DMS 273 treated with DMSO at 0.1 percent for 48 hours (cell line): ENCODE measurements at regions not wholly inside any gene's neighbourhood (a gene's known extent, or its start where the extent isn't known, plus 50 kb on each side); places are given as distances from the start of the nearest gene placed in this dataset.
"Not testable (repeated sequence)": the region's sequence is repeated elsewhere in the genome, so short reads cannot be mapped to it uniquely, and the experiment has no call there.

ENCODE experiments used
- DNase-seq: peaks from one replicate; lab custom pipeline; 2025; lab: John Stamatoyannopoulos, UW

DNA sequence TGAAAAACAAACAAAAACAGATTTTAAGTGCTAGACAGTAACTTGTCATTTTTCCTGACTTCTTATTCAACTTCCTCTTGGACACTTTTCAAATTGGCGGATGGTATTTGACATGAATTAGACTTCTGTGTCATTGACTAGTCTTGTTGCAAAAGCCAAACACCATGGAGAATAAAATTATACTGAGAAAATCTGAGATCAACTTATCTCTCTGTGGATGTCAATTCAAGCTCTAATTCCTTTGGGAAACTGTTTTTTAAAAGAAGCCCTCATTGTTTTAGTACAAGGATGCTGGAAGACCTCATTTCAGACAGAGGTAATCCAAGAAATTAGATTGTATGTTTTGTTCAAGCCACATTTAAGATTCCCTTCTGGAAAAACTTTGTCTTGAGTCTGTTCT is 831.0 kb downstream of the SEMA5A start:
- DNase-seq: no peak

DNA sequence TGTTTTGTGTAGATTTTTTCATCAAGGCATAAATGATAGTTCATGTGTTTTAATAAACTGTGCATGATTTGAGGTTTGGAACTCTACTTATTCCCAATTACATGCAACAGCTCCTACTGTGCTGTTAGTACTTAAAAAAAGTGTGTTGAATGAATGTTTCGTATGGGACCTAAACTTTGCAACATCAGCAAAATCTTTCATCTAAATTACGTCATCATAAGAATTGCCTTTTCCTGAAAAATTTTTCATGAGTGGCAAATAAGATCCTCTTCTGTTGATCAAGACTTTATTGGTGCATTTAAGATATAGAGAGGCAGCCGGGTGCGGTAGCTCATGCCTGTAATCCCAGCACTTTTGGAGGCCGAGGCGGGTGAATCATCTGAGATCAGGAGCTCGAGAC is 826.1 kb downstream of the SEMA5A start:
- no peak for DNase-seq

DNA sequence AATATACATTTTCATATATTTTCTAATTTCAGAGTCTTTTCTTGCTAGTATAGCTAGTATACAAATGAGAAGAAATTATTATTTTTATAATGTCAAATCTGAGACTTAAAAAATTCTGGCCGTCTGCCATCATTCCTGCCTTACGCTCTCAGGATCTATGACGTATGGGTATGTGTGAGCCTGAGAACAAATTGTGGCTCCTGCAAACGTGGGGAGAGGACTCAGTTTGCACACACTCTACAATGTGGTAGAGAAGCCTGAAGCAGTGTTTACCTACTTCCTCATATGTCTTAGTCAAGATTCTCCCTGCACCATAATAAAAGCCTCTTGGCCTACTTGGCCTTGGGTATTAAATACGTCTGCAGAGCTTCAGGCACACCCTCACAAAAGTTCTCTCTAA is 825.4 kb downstream of the SEMA5A start:
- no peak for DNase-seq

DNA sequence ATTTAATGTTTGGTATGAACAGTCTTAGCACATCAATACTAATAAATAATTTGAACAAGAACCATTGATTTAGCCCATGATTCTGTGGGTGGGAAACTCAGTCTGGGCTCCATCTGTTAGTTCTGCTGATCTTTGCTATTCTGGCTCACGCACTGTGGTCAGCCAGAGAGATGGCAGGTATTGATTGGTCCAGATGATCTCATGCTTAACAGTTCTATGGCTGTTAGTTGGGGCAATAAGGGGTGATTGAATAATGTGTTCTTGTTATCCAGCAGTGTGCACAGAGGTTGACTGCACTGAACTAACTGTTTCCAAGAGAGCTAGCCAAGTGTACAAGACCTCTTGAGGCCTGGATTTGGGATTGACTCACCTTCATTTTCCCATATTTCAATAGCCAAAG is 824.3 kb downstream of the SEMA5A start:
- no peak for DNase-seq

DNA sequence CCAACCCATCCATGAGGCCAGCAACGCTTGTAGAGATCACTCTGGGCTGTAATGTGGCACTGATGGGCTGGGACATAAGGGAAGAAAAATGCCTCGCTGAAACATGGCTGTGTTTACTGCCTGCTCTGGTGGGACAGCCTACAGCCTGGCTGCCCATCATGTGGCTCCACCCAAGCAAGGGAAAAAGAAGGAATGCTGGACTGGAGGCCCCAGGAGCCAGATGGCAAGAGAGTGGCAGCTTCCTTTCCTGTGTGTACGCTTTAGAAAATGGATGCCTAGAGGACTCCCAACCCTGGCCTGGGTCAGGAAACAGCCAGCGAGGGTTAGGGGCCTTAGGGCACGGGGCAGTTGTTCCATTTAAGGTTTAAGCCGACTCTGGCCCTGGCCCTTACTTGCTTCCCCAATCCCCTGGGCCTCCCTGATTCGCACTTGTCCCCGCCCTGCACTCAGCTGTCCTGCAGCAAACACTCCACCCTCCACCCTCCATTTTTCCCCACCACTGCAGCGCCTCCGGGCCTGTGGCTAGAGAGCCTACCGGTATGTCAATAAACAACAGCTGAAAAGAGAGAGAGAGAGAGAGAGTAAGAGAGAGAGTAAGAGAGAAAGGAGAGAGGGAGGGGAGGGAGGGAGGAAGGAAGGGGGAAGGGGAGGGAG is 819.4 kb downstream of the SEMA5A start:
- DNase-seq: no peak

DNA sequence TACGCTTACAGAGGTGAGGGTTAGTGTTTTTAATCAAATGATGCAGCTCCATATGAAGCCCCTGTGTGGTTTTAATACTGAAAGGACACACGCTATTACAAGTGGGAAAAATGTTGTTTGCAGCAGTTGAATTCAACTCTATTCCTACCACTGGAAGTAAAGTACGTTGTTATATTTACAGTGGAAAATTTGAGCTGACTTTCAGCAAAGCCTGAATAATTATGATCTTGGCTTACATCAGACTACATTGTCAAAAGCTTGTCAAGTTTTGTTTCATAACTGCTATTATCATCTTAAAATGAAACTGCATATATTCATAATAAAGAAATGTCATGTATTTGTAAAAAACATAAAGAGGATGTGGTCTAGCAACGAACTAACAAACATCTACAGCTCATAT is 818.5 kb downstream of the SEMA5A start:
- DNase-seq: no peak

DNA sequence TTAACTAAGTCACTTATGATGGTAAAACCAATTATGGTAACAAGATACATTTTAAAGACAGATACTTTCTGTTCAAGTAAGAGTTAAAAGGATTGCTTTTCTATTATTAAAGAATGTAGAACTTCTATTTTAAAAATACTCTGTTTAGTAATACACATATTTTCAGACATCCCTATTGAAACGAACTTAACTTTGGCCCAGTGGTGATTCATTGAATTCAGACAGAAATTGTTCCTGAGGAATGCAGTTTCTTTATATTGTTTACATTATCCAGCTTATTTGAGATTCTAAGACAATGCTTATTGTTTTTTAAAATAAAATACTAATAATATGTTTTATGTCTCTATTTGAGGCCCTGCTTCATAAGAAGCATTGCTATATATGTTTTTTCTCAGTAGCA is 816.4 kb downstream of the SEMA5A start:
- DNase-seq: no peak

DNA sequence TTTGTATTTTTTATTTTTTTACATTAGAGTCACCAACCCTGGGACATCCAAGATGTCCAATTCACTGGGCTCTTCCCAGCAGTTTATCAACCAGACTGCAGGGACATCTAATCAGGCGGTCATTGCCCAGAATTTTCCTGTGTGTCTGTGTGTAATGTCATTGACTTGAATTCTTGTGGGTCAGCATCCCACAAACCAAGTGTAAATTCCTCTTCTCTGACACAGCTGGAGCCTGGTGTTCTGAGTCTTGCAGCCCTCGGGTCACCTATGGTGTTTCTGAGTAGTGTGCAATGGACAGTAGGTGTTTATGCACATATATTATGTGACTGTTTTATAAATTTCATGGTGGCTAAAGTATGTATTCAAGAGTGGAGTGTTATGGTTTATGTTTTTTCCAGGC is 815.7 kb downstream of the SEMA5A start:
- no peak for DNase-seq

DNA sequence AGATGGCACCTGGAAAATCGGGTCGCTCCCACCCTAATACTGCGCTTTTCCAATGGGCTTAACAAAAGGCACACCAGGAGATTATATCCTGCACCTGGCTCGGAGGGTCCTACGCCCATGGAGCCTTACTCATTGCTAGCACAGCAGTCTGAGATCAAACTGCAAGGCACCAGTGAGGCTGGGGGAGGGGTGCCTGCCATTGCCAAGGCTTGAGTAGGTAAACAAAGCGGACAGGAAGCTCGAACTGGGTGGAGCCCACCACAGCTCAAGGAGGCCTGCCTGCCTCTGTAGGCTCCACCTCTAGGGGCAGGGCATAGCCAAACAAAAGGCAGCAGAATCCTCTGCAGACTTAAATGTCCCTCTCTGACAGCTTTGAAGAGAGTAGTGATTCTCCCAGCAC is 814.8 kb downstream of the SEMA5A start:
- DNase-seq: not testable (repeated sequence)

DNA sequence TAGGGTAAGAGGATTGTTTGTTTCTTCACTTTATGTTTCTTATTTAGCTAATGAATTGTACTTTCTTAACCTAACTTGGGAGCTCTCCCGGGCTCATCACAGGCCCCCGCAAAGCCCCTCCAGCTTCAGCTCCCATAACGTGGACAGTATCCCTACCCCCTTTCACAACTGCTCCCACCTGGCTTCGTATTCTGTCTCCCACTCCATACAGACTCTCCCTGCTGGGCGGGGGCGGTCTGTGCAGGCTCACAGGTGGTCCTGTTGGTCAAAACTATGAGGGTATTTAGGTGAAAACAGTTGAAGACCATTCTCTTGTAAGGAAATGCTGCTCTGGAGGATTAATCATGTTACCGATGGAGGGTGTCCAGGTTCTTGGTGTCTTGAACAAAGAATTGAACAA is 805.3 kb downstream of the SEMA5A start:
- DNase-seq: no peak

DNA sequence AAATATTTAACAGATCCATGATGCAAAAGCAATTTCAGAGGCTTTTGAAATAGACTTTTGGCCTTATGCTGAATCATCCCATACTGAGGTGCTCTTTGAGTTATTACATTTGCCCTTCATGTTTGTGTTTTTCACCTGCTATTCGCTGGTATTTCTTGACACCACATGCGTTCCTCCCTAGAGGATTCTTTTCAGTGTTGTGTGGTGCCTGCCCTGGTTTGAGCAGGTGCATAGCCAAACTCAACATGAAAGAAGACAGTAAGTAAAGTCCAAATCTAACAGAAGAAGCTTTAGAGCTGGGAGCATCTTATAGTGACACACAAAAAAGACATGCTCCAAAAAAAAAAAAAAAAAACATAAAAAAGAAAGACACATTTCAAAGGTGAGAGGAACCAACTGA is 796.3 kb downstream of the SEMA5A start:
- no peak for DNase-seq

DNA sequence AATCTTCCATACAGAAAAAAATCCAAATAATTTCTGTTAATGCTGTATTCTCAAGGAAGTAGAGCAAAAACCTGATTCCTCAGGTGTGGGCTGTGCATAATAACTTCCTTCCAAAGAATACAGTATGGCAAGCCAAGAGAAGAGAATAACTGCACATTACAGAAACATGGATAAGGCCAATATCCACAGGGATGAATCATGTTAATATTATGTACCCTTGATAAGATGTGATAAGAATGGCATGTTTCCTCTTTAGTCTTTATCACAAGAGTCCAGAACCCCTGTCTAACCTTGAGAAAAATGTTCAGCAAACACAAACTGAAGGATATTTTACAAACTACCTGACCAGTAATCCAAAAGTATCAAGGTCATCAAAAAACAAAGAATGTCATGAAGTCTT is 795.8 kb downstream of the SEMA5A start:
- no peak for DNase-seq

DNA sequence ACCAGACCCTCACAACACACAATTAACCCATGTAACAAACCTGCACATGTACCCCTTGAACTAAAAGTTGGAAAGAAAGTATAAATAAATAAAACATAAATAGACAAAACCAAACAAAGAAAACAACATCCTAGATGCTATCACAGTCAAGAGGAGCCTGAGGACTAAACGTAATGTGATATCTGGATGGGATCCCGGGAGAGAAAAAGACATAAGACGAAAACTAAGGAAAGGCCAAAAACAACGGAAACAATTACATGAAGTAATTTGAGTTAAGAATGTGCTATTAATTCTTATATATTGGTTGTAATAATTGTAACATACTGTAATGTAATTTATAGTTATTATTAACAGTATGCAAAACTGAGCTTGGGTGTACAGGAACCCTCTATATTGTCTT is 793.9 kb downstream of the SEMA5A start:
- DNase-seq: no peak

DNA sequence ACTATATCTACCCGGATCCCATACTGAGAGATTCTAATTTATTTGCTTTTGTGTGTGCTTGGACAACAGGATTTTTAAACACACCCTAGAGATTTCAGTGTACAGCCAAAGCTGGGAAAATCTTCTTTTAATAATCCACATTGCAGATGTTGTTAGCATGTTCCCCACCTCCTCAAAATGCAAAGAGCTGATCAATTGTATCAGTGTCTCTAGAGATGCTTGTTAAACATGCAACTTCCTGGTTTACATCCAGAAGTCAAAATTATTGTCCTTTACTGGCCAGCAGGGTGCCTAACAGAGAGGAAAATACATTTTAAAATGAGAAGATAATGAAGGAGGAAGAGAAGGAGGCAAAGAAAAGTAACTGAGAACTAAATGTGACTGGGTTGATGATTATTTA is 793.3 kb downstream of the SEMA5A start:
- no peak for DNase-seq

DNA sequence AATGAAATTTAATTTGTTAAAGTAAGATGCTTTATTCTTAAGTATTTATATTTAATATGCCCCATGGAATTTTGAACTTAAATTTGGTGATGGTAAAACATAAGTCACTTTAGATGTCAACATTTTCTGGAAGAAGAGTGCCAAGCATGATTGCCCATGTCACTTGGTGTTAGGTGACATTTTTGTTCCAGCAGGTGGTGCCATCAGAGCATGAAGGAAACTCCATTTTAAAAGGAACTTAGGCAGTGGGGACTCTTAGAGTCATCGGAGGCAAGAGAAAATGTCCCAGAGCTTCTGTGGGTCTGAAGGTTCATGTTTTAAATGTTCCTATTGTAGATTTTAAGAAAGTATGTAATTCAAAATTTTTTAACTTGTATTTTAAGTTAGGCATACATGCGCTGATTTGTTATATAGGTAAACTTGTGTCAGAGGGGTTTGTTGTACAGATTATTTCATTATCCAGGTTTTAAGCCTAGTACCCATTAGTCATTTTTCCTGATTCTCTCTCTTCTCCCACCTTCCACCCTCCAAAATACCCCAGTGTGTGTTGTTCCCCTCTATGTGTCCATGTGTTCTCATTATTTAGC is 789.3 kb downstream of the SEMA5A start:
- DNase-seq: no peak

DNA sequence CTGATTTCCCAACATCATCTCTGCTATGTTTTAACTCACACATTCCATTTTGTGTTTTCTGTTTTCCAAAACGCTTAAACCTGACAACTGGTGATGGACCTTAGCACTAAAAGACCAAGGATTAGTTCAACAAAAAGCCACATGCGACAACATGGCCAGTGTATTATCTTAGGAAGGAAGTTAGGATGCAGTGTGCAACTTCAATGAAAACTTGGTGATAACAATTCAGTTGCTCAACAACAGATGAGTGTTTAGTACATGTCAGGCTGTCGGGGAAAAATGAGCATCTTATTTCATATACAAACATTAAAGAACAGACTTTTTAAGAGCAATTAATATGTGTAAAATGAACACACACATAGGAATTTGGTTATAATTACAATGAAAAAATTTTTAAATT is 780.0 kb downstream of the SEMA5A start:
- DNase-seq: no peak

DNA sequence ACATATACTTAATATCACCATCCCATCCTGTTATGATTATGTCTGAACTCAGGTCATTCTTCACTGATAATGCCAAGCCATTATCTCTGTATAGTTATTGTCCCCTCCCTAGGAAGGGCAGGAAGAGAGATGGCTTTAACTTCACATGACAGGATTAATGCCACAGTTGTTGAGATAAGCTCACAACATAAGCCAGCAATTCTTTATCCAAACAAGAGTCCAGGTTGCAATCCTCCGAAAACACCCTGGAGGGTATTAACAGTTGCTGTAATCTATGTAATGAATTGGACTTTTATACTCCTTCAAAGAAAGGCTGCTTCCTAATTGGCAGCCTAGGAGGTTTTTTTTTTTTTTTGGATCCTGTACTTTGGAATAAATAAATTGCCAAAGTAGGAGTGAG is 779.4 kb downstream of the SEMA5A start:
- no peak for DNase-seq

DNA sequence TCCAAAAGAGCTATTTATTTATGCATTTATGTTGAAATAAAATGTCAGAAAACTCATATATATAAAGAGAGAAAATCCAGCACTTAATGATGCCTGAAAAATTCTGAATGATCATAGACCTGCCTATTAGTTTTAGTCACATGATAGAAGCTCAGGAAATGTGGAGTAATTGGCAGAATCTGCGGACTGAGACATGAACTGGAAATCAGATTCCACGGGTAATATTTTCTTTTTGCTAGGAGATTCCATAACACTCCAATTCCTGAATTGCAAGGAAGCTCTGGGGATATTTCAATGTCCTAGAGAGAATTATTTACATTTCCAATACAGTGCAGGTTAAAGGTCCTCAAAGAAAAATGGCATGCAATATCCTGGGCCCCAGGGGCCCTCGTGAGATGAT is 778.8 kb downstream of the SEMA5A start:
- no peak for DNase-seq

DNA sequence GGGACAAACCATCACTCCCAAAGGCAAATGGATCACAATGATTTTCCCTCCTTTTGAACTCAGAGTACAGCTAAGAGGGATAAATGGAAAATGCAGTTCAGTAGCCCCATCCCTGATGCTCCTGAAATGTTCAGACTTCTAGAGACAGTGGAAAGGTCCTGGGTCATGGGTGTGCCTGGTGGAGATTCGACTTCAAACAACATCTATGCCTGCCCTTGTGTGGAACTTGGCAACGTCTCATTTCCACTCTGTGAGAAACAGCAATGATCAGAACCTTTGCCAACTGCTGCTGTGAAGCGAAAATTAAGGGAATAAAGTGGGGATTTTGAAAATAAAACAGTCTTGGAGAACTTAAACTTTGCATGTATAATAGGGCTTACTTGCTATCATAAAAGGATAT is 778.1 kb downstream of the SEMA5A start:
- DNase-seq: no peak

DNA sequence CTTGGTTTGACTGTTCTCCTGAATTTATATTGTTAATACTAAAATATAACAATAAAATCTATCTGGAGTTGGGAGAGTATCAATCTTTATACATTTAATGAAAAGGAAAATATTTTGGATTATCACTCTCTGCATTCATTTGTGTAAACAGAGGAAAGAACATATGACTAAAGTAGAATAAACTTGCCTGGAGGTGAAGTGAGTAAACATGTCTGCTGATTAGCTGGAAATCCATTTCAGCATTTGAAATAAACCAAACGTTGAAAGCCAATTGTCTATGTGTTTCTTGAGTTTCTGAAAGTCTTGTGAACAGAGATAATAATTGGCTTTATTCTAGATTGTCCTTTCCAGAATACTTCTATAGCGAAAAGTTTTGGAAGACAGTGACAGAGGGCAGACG is 776.2 kb downstream of the SEMA5A start:
- DNase-seq: no peak

DNA sequence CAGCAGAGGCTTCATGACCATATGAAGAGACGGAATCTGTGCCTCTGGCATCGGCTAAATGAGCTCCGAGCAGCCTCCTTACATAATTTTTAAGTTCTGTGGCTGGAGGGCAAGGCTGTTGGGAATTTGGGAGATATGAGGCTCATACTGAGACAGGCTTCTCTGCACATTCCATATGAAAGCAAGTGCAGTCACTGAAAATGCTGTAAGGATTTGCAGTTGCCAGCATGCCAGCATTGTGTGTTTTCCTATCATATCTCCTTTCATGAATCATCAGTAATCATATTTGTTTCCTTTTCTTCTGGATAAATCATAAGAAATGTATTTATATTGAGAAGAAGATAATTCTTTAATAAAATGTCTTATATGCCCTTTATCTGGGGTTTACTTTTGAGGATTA is 775.4 kb downstream of the SEMA5A start:
- no peak for DNase-seq

DNA sequence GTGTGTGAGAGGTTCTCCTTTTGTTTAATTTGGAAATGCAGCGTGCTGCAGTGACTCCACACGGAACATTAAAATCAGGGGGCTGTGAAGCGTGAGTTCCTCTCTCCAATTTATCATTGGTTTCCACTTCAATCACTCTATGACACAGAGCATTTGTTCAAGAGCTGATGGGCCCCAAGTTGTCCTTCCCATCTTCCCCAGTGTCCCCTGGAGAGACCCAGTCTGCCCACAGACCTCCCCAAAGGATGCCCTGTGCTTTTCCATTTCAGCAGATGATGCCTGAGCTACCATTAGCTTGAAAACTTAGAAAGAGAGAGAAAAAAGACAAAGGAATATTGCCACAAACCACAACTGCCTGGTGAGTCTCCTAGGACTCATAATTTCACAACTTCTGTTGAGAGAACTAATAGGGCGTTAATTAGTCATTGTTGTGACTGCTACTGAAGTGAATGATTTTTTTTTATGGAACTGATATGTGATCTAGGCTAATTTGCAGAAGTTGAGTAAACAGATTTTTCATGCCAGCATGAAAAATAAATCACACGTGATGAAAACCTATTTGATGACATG is 772.7 kb downstream of the SEMA5A start:
- no peak for DNase-seq

DNA sequence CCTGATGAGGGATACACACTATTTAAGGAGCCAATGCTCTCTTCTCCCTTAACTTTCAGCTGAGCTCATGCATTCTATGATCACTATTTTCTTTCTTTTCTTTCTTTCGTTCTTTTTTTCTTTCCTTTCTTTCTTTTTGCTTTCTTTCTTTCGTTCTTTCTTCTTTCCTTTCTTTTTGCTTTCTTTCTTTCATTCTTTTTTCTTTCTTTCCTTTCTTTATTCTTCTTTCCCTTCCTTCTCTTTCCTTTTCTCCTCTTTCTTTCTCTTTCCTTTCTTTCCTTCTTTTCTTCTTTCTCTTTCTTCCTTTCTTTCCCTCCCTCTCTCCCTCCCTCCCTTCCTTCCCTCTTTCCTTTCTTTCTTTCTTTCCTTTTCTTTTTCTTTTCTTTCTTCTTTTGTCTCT is 761.2 kb downstream of the SEMA5A start:
- no peak for DNase-seq

DNA sequence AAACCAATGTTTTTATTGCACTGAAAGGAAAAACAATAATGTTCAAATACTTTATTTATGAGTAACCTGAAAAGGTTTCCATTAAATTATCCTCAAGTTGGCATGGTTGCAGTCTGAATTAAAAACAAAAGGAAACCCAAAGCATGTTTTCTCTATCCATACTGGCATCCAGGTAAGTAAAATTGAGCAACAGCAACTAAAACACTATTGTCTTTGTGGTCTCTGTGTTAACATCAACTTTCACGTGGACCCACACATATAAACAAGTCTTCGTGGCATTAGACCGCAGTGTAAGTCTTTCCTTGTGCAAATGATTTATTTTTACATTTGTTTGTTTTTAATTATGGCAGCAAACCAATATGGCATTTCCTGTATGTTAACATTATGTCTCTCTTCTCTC is 757.6 kb downstream of the SEMA5A start:
- DNase-seq: no peak
